Breast epithelium (tissue), 4 donors: ENCODE measurements at regions not wholly inside any gene's neighbourhood (a gene's known extent, or its start where the extent isn't known, plus 50 kb on each side); places are given as distances from the start of the nearest gene placed in this dataset.

ENCODE experiments used
- DNase-seq, 2 donors: peaks; one replicate each; pipeline ENCODE4 v3.0.0-alpha.2; 2019; ENCODE audit warnings: low spot score in 2 of 2
- H3K27ac ChIP-seq, 2 donors: fragments of 200-600 bp; sonication (generic) in 1 of 2; one replicate each; pipeline ENCODE4 v1.5.1; 2016 to 2019; ENCODE audit warnings: mild to moderate bottlenecking in 1 of 2
- H3K27me3 ChIP-seq, 2 donors: fragments of 200-600 bp; sonication (generic) in 1 of 2; one replicate each; pipeline versions ENCODE4 v1.5.1 to v1.6.0; 2017 to 2019; ENCODE audit warnings: control low read depth in 1 of 2, mild to moderate bottlenecking in 1 of 2
- H3K36me3 ChIP-seq: fragments of 200-600 bp; one replicate; pipeline ENCODE4 v1.5.1; 2019
- H3K4me1 ChIP-seq, 2 donors: fragments of 200-600 bp; sonication (generic); one replicate each; pipeline ENCODE4 v1.5.1; 2016 to 2019; ENCODE audit warnings: control low read depth in 1 of 2
- H3K4me3 ChIP-seq, 3 donors: fragments of 200-600 bp; sonication (generic); 1 replicate in 2 of 3; 2 replicates in 1 of 3; pipeline ENCODE4 v1.5.1; 2016 to 2019; ENCODE audit warnings: mild to moderate bottlenecking in 3 of 3, moderate library complexity in 2 of 3
- H3K9me3 ChIP-seq, 2 donors: fragments of 200-600 bp; sonication (generic) in 1 of 2; one replicate each; pipeline ENCODE4 v1.5.1; 2016 to 2019; ENCODE audit warnings: control low read depth in 1 of 2
- POLR2A ChIP-seq: fragments of 450-650 bp; IDR thresholded peaks from one replicate; pipeline ENCODE4 v1.6.1; 2016; ENCODE audit warnings: antibody characterized with exemption, mild to moderate bottlenecking, moderate library complexity
- POLR2AphosphoS5 ChIP-seq, 3 donors: sonication (generic); formaldehyde crosslinking; IDR thresholded peaks; one replicate each; pipeline ENCODE4 v1.6.1; 2017; ENCODE audit warnings: antibody characterized with exemption in 3 of 3
- intact Hi-C: fragments of 100-400 bp; cut with DNase I; formaldehyde crosslinking; loops from one replicate; pipeline ENCODE4 v1.15.1; 2023; ENCODE audit warnings: low total_unique reads
- TF ChIP-seq, protein P1 (sequence below), 3 donors: fragments of 450-650 bp; IDR thresholded peaks; one replicate each; pipeline ENCODE4 v1.5.1; 2016 to 2017; ENCODE audit warnings: antibody characterized with exemption in 3 of 3, mild to moderate bottlenecking in 3 of 3, moderate library complexity in 3 of 3

DNA sequence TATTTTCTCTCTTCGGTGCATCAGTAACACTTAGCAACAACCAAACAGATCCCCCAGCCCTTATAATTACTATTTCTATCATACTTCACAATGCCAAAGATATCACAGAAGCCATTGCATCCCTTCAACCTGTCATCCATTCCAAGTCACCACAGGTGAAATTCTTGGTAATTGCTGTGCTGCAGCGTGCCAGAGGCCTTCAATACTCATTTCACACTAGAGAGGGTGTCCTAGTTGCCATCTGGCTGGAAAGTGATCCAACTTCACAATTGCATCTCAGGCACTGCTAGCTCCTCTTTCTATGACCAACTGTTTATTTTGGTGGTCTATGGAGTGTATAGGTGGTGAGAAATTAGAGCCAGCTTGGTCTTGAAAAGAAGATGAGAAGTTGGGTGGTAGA lies 131.2 kb downstream of the NUP35 start:
- TF ChIP-seq POLR2AphosphoS5 (IDR thresholded peaks at IDR 0.05) (no peak), POLR2A (no peak)
- TF ChIP-seq, protein P1, sequence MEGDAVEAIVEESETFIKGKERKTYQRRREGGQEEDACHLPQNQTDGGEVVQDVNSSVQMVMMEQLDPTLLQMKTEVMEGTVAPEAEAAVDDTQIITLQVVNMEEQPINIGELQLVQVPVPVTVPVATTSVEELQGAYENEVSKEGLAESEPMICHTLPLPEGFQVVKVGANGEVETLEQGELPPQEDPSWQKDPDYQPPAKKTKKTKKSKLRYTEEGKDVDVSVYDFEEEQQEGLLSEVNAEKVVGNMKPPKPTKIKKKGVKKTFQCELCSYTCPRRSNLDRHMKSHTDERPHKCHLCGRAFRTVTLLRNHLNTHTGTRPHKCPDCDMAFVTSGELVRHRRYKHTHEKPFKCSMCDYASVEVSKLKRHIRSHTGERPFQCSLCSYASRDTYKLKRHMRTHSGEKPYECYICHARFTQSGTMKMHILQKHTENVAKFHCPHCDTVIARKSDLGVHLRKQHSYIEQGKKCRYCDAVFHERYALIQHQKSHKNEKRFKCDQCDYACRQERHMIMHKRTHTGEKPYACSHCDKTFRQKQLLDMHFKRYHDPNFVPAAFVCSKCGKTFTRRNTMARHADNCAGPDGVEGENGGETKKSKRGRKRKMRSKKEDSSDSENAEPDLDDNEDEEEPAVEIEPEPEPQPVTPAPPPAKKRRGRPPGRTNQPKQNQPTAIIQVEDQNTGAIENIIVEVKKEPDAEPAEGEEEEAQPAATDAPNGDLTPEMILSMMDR (IDR thresholded peaks at IDR 0.05), result no peak
- Histone ChIP-seq H3K27me3 (no peaks in the 10 kb centered on the region), H3K9me3 (no peaks in the 10 kb centered on the region), H3K4me1 (no peaks in the 10 kb centered on the region), H3K4me3 (no peak overlapping the region), H3K27ac (no peak overlapping the region), H3K36me3 (no peaks in the 10 kb centered on the region)
- DNase-seq, result no peak
- intact Hi-C loops, result no loop called here

DNA sequence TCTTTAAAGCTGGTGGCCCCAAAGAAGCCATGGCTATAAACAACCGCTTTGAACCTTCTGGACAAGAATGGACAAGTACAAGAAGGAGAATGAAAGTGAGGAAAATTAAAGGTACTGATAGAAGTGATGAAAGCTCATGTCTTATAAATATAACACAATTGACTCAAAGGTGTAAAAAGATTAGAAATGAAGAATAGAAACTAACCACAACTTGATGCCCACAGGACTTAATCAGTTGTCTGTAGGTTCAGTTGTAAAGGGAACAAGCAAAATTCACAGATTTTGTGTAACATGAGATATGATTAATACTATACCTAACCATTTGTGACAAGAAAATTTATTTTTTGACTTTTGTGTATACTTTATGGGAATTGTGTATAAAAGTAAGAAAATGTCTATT lies 135.7 kb downstream of the NUP35 start:
- Histone ChIP-seq H3K36me3 (no peaks in the 10 kb centered on the region), H3K27me3 (no peaks in the 10 kb centered on the region), H3K9me3 (no peaks in the 10 kb centered on the region), H3K4me1 (no peaks in the 10 kb centered on the region), H3K4me3 (no peak overlapping the region), H3K27ac (no peak overlapping the region)
- no peak for DNase-seq
- TF ChIP-seq POLR2A (no peak), POLR2AphosphoS5 (IDR thresholded peaks at IDR 0.05) (no peak)
- TF ChIP-seq, protein P1 (IDR thresholded peaks at IDR 0.05), result no peak
- intact Hi-C loops, result no loop called here

DNA sequence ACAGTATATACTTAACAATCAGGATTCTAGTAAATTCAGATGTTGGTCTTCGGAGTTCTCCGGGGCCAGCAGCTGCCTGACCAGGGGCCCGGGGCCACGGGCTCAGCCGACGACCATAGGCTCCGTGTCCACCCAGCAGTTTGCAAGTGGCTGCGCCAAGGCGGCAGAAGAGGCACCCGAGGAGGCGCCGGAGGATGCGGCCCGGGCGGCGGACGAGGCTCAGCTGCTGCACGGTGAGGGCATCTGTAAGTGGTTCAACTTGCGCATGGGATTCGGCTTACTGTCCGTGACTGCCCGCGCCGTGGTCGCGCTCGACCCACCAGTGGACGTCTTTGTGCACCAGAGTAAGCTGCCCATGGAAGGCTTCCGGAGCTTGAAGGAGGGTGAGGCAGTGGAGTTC lies 136.3 kb downstream of the NUP35 start:
- Histone ChIP-seq H3K4me3 (no peak overlapping the region), H3K27ac (no peak overlapping the region), H3K36me3 (no peaks in the 10 kb centered on the region), H3K4me1 (no peaks in the 10 kb centered on the region), H3K27me3 (no peaks in the 10 kb centered on the region), H3K9me3 (no peaks in the 10 kb centered on the region)
- intact Hi-C loops, result no loop called here
- TF ChIP-seq POLR2AphosphoS5 (IDR thresholded peaks at IDR 0.05), result no peak
- TF ChIP-seq, protein P1 (IDR thresholded peaks at IDR 0.05), result no peak
- no peak for TF ChIP-seq POLR2A
- DNase-seq, result no peak

DNA sequence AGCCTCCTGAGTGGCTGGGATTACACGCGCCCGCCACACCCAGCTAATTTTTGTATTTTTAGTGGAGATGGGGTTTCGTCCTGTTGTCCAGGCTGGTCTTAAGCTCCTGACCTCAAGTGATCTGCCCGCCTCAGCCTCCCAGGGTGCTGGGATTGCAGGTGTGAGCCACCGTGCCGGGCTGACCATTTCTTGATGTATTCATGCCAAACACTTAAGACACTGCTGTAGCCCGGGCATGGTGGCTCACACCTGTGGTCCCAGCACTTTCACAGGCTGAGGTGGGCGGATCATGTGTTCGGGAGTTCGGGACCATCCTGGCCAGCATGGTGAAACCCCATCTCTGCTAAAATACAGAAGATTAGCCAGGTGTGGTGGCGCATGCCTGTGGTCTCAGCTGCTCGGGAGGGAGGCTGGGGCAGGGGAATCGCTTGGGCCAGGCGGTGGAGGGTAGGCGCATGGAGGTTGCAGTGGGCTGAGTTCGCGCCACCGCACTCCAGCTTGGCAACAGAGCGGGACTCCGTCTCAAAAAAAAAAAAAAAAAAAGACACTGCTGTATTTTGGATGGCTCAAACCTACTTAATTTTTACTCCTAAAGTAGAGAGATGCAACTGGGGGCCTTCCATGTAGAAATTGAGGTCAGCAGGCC lies 140.8 kb downstream of the NUP35 start:
- TF ChIP-seq, protein P1 (IDR thresholded peaks at IDR 0.05), result no peak
- no peak for TF ChIP-seq POLR2A
- TF ChIP-seq POLR2AphosphoS5 (IDR thresholded peaks at IDR 0.05), result no peak
- intact Hi-C loops, result no loop called here
- peaks cover 4 to 5% of the 10 kb centered on the region in 2 donors for H3K9me3 ChIP-seq
- no peak for DNase-seq
- H3K27me3 ChIP-seq, result no peaks in the 10 kb centered on the region
- H3K4me3 ChIP-seq, result no peak overlapping the region
- no peak overlapping the region for H3K27ac ChIP-seq
- H3K36me3 ChIP-seq, result no peaks in the 10 kb centered on the region
- no peaks in the 10 kb centered on the region for H3K4me1 ChIP-seq

DNA sequence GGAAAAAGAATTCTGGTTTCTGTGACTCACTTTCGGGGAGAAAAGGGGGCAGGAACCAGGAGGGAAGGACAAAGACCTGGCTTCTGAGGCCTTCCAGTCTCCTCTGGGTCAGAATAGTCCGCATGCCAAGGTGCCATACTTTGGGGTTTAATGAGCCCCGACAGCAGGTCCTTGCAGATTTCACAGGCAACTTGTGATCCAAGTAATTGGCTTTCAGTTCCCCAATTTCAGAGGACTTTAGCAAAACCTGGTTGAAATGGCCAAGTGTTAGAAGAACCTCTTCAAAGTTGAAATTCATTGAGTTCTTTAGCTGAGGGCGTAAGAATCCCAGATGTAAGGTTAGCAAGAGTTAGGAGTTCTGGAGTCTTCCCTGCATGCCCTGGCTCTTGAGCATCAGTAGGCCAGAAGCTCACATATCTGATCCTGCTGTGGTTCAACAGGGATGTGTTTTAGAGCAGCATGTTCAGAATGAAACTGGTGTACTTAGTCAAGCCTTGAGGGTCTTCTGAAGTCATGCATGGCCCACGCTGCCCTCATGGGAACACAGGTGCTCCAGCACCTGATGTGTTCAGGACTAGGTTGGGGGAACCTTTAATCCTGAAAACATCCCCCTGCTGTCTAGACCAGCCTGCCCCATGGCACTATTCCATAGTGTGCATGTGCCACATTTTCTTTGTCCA lies 143.0 kb downstream of the NUP35 start:
- Histone ChIP-seq H3K4me3 (no peak overlapping the region), H3K36me3 (no peaks in the 10 kb centered on the region), H3K27ac (no peak overlapping the region), H3K27me3 (no peaks in the 10 kb centered on the region), H3K9me3 (peaks cover 4 to 5% of the 10 kb centered on the region in 2 donors), H3K4me1 (no peaks in the 10 kb centered on the region)
- intact Hi-C loops, result no loop called here
- no peak for TF ChIP-seq POLR2A
- TF ChIP-seq, protein P1 (IDR thresholded peaks at IDR 0.05), result no peak
- DNase-seq, result no peak
